Upper lobe of right lung (tissue), 1 donor: ENCODE measurements at regions not wholly inside any gene's neighbourhood (a gene's known extent, or its start where the extent isn't known, plus 50 kb on each side); places are given as distances from the start of the nearest gene placed in this dataset.
"Not testable (repeated sequence)": the region's sequence is repeated elsewhere in the genome, so short reads cannot be mapped to it uniquely, and the experiment has no call there.

Experiments
- ATAC-seq: fragments of 200-7000 bp; cut with Tn5 transposase; one replicate; pipeline ENCODE4 v1.9.1; 2020; ENCODE audit warnings: mild to moderate bottlenecking, moderate library complexity
- DNase-seq: peaks from one replicate; pipeline ENCODE4 v3.0.0-alpha.2; 2020
- H3K27ac ChIP-seq: fragments of 200-600 bp; one replicate; pipeline ENCODE4 v1.8.0; 2022
- H3K27me3 ChIP-seq: fragments of 200-600 bp; one replicate; pipeline ENCODE4 v1.8.0; 2022; ENCODE audit warnings: mild to moderate bottlenecking
- H3K36me3 ChIP-seq: fragments of 200-600 bp; one replicate; pipeline ENCODE4 v1.8.0; 2022
- H3K4me1 ChIP-seq: fragments of 200-600 bp; one replicate; pipeline ENCODE4 v1.8.0; 2022
- H3K4me3 ChIP-seq: fragments of 200-600 bp; one replicate; pipeline ENCODE4 v1.8.0; 2022; ENCODE audit warnings: mild to moderate bottlenecking
- H3K9me3 ChIP-seq: fragments of 200-600 bp; one replicate; pipeline ENCODE4 v1.8.0; 2022
- CTCF ChIP-seq: fragments of 200-600 bp; IDR thresholded peaks from one replicate; pipeline ENCODE4 v1.8.0; 2022; ENCODE audit warnings: antibody characterized with exemption
- intact Hi-C: fragments of 100-400 bp; cut with DNase I; formaldehyde crosslinking; loops from one replicate; pipeline ENCODE4 v1.11.0; 2022
- donor health status: DM: no; HTN: yes; CAD: no; lungs with severe emphysema.

- Histone ChIP-seq H3K27me3 (no peaks in the 10 kb centered on the region), H3K9me3 (no peaks in the 10 kb centered on the region), H3K4me1 (no peaks in the 10 kb centered on the region), H3K27ac (no peak overlapping the region), H3K4me3 (no peak overlapping the region), H3K36me3 (no peaks in the 10 kb centered on the region)
- DNase-seq: no peak
- no peak for TF ChIP-seq CTCF
- intact Hi-C loops: no loop called here
- no peak for ATAC-seq
Measured at GRCh38 chr7:57225666-57226065, 93.4 kb upstream of the ZNF479 start.

GRCh38 chr7:57241236-57241635, 109.0 kb upstream of the ZNF479 start:
- H3K4me1 ChIP-seq, DNase-seq, H3K27me3 ChIP-seq, H3K36me3 ChIP-seq, H3K9me3 ChIP-seq, H3K27ac ChIP-seq, H3K4me3 ChIP-seq, ATAC-seq, intact Hi-C loops: not testable (repeated sequence)

GRCh38 chr7:57243551-57243950, 111.3 kb upstream of the ZNF479 start:
- H3K27ac ChIP-seq, ATAC-seq, H3K9me3 ChIP-seq, H3K27me3 ChIP-seq, H3K4me1 ChIP-seq, intact Hi-C loops, H3K36me3 ChIP-seq, H3K4me3 ChIP-seq, DNase-seq: not testable (repeated sequence)

GRCh38 chr7:57244345-57244980, 112.2 kb upstream of the ZNF479 start:
- intact Hi-C loops, H3K4me3 ChIP-seq, H3K36me3 ChIP-seq, H3K27me3 ChIP-seq, ATAC-seq, H3K9me3 ChIP-seq, H3K27ac ChIP-seq, H3K4me1 ChIP-seq: not testable (repeated sequence)
- peak; percentile 30 for DNase-seq

- no peak for TF ChIP-seq CTCF
- Histone ChIP-seq H3K4me3 (no peak overlapping the region), H3K4me1 (no peaks in the 10 kb centered on the region), H3K36me3 (no peaks in the 10 kb centered on the region), H3K9me3 (peaks cover 3% of the 10 kb centered on the region), H3K27me3 (no peaks in the 10 kb centered on the region), H3K27ac (no peak overlapping the region)
- intact Hi-C loops: no loop called here
- no peak for DNase-seq
- ATAC-seq: no peak
Measured at GRCh38 chr7:57245206-57245605, 113.0 kb upstream of the ZNF479 start.

GRCh38 chr7:57250801-57251200, 118.6 kb upstream of the ZNF479 start:
- ATAC-seq (no peak), DNase-seq (no peak)
- Histone ChIP-seq H3K4me3 (no peak overlapping the region), H3K36me3 (no peaks in the 10 kb centered on the region), H3K9me3 (no peaks in the 10 kb centered on the region), H3K4me1 (no peaks in the 10 kb centered on the region), H3K27ac (no peak overlapping the region), H3K27me3 (no peaks in the 10 kb centered on the region)
- intact Hi-C loops: no loop called here
- no peak for TF ChIP-seq CTCF

- intact Hi-C loops: no loop called here
- H3K27ac ChIP-seq: no peak overlapping the region
- no peaks in the 10 kb centered on the region for H3K4me1 ChIP-seq
- no peaks in the 10 kb centered on the region for H3K9me3 ChIP-seq
- no peak for DNase-seq
- no peak overlapping the region for H3K4me3 ChIP-seq
- no peaks in the 10 kb centered on the region for H3K36me3 ChIP-seq
- no peak for TF ChIP-seq CTCF
- no peak for ATAC-seq
- H3K27me3 ChIP-seq: no peaks in the 10 kb centered on the region
Measured at GRCh38 chr7:57256637-57257375, 124.6 kb upstream of the ZNF479 start.
